HepG2 (cell line): ENCODE measurements at regions not wholly inside any gene's neighbourhood (a gene's known extent, or its start where the extent isn't known, plus 50 kb on each side); places are given as distances from the start of the nearest gene placed in this dataset.

Experiments used
- AHR ChIP-seq: IDR thresholded peaks from 2 replicates; pipeline ENCODE4 v1.6.1; 2018; ENCODE audit warnings: missing genetic modification reagents, missing compliant biosample characterization
- CHD2 ChIP-seq: IDR thresholded peaks from 2 replicates; pipeline ENCODE4 v1.6.1; 2011; ENCODE audit warnings: low read depth, low read length, improper control_type of control experiment
- GTF3A ChIP-seq: sonication (generic); formaldehyde crosslinking; conservative IDR thresholded peaks from 2 replicates; pipeline ENCODE4 v1.4.0; 2020; ENCODE audit warnings: mild to moderate bottlenecking, missing genetic modification reagents
- ZBTB8A ChIP-seq: sonication (generic); formaldehyde crosslinking; IDR thresholded peaks from 2 replicates; pipeline ENCODE4 v1.4.0; 2020; ENCODE audit warnings: mild to moderate bottlenecking, low read depth, missing genetic modification reagents, borderline replicate concordance
- ZMYM3 ChIP-seq: sonication (generic); formaldehyde crosslinking; IDR thresholded peaks from 2 replicates; pipeline ENCODE4 v1.5.1; 2020; ENCODE audit warnings: mild to moderate bottlenecking, missing genetic modification reagents
- ZZZ3 ChIP-seq: sonication (generic); formaldehyde crosslinking; IDR thresholded peaks from 2 replicates; pipeline ENCODE4 v1.4.0; 2020; ENCODE audit warnings: missing genetic modification reagents, mild to moderate bottlenecking, borderline replicate concordance
- TF ChIP-seq, protein P1 (sequence below), 2 experiments: fragments of 450-650 bp in 1 of 2; sonication (generic) in 1 of 2; formaldehyde crosslinking in 1 of 2; IDR thresholded peaks; 2 replicates each; pipeline versions ENCODE4 v1.6.1 to v1.8.0; 2016 to 2022; ENCODE audit warnings: antibody characterized with exemption in 1 of 2, mild to moderate bottlenecking in 1 of 2, missing genetic modification reagents in 1 of 2
- TF ChIP-seq, protein P2 (sequence below): sonication (generic); formaldehyde crosslinking; IDR thresholded peaks from 2 replicates; pipeline ENCODE4 v1.8.1; 2022; ENCODE audit warnings: mild to moderate bottlenecking, missing genetic modification reagents
- TF ChIP-seq, protein P3 (sequence below): sonication (generic); formaldehyde crosslinking; IDR thresholded peaks from 2 replicates; pipeline ENCODE4 v1.4.0; 2020; ENCODE audit warnings: missing genetic modification reagents, borderline replicate concordance
- TF ChIP-seq, protein P4 (sequence below): sonication (generic); formaldehyde crosslinking; IDR thresholded peaks from 2 replicates; pipeline ENCODE4 v1.5.1; 2020; ENCODE audit warnings: mild to moderate bottlenecking, missing genetic modification reagents, moderate library complexity

DNA sequence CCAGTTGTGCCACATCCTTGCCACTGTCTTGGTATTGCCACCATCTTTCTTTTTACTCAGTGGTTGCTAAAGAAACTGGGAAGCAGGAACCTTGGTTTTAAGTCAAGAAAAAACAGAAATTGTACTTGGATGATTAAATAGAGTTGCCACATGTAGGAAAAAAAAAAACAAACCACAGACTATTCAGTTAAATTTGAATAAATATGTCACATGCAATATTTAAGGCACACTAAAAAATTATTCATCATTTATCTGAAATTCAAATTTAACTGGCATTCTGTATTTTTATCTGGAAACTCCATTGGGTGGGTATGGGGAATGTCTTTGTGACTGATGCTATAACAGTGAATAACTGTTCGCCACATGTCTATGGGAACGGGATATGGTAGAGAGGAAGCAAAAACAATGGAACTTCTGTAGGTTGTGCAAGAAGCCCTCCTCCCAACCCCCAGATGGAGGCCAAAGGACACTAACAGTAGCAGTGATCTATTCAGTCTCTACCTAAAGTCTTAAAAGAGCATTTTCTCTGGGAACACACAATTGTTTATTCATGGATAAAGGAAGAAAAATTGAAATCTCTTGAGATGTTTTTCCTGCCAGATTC is 57.0 kb upstream of the PLAC8 start (continued):
- TF ChIP-seq, protein P1, sequence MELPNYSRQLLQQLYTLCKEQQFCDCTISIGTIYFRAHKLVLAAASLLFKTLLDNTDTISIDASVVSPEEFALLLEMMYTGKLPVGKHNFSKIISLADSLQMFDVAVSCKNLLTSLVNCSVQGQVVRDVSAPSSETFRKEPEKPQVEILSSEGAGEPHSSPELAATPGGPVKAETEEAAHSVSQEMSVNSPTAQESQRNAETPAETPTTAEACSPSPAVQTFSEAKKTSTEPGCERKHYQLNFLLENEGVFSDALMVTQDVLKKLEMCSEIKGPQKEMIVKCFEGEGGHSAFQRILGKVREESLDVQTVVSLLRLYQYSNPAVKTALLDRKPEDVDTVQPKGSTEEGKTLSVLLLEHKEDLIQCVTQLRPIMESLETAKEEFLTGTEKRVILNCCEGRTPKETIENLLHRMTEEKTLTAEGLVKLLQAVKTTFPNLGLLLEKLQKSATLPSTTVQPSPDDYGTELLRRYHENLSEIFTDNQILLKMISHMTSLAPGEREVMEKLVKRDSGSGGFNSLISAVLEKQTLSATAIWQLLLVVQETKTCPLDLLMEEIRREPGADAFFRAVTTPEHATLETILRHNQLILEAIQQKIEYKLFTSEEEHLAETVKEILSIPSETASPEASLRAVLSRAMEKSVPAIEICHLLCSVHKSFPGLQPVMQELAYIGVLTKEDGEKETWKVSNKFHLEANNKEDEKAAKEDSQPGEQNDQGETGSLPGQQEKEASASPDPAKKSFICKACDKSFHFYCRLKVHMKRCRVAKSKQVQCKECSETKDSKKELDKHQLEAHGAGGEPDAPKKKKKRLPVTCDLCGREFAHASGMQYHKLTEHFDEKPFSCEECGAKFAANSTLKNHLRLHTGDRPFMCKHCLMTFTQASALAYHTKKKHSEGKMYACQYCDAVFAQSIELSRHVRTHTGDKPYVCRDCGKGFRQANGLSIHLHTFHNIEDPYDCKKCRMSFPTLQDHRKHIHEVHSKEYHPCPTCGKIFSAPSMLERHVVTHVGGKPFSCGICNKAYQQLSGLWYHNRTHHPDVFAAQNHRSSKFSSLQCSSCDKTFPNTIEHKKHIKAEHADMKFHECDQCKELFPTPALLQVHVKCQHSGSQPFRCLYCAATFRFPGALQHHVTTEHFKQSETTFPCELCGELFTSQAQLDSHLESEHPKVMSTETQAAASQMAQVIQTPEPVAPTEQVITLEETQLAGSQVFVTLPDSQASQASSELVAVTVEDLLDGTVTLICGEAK (IDR thresholded peaks at IDR 0.05), result no peak
- TF ChIP-seq, protein P1 (CRISPR knock-in tag; IDR thresholded peaks at IDR 0.05), result no peak
- no peak for TF ChIP-seq GTF3A
- TF ChIP-seq, protein P2, sequence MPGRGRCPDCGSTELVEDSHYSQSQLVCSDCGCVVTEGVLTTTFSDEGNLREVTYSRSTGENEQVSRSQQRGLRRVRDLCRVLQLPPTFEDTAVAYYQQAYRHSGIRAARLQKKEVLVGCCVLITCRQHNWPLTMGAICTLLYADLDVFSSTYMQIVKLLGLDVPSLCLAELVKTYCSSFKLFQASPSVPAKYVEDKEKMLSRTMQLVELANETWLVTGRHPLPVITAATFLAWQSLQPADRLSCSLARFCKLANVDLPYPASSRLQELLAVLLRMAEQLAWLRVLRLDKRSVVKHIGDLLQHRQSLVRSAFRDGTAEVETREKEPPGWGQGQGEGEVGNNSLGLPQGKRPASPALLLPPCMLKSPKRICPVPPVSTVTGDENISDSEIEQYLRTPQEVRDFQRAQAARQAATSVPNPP (CRISPR knock-in tag), result no peak
- TF ChIP-seq AHR, result no peak
- TF ChIP-seq, protein P3, sequence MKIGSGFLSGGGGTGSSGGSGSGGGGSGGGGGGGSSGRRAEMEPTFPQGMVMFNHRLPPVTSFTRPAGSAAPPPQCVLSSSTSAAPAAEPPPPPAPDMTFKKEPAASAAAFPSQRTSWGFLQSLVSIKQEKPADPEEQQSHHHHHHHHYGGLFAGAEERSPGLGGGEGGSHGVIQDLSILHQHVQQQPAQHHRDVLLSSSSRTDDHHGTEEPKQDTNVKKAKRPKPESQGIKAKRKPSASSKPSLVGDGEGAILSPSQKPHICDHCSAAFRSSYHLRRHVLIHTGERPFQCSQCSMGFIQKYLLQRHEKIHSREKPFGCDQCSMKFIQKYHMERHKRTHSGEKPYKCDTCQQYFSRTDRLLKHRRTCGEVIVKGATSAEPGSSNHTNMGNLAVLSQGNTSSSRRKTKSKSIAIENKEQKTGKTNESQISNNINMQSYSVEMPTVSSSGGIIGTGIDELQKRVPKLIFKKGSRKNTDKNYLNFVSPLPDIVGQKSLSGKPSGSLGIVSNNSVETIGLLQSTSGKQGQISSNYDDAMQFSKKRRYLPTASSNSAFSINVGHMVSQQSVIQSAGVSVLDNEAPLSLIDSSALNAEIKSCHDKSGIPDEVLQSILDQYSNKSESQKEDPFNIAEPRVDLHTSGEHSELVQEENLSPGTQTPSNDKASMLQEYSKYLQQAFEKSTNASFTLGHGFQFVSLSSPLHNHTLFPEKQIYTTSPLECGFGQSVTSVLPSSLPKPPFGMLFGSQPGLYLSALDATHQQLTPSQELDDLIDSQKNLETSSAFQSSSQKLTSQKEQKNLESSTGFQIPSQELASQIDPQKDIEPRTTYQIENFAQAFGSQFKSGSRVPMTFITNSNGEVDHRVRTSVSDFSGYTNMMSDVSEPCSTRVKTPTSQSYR (CRISPR knock-in tag), result peak; percentile 85
- TF ChIP-seq ZBTB8A (CRISPR knock-in tag), result no peak
- no peak for TF ChIP-seq ZZZ3 (CRISPR knock-in tag)
- no peak for TF ChIP-seq ZMYM3 (CRISPR knock-in tag)
- no peak for TF ChIP-seq CHD2
- TF ChIP-seq, protein P4, sequence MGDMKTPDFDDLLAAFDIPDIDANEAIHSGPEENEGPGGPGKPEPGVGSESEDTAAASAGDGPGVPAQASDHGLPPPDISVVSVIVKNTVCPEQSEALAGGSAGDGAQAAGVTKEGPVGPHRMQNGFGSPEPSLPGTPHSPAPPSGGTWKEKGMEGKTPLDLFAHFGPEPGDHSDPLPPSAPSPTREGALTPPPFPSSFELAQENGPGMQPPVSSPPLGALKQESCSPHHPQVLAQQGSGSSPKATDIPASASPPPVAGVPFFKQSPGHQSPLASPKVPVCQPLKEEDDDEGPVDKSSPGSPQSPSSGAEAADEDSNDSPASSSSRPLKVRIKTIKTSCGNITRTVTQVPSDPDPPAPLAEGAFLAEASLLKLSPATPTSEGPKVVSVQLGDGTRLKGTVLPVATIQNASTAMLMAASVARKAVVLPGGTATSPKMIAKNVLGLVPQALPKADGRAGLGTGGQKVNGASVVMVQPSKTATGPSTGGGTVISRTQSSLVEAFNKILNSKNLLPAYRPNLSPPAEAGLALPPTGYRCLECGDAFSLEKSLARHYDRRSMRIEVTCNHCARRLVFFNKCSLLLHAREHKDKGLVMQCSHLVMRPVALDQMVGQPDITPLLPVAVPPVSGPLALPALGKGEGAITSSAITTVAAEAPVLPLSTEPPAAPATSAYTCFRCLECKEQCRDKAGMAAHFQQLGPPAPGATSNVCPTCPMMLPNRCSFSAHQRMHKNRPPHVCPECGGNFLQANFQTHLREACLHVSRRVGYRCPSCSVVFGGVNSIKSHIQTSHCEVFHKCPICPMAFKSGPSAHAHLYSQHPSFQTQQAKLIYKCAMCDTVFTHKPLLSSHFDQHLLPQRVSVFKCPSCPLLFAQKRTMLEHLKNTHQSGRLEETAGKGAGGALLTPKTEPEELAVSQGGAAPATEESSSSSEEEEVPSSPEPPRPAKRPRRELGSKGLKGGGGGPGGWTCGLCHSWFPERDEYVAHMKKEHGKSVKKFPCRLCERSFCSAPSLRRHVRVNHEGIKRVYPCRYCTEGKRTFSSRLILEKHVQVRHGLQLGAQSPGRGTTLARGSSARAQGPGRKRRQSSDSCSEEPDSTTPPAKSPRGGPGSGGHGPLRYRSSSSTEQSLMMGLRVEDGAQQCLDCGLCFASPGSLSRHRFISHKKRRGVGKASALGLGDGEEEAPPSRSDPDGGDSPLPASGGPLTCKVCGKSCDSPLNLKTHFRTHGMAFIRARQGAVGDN (CRISPR knock-in tag), result no peak
